PC-9 (cell line): ENCODE measurements at regions not wholly inside any gene's neighbourhood (a gene's known extent, or its start where the extent isn't known, plus 50 kb on each side); places are given as distances from the start of the nearest gene placed in this dataset.
"Not testable (repeated sequence)": the region's sequence is repeated elsewhere in the genome, so short reads cannot be mapped to it uniquely, and the experiment has no call there.

ENCODE experiments used
- EZH2 ChIP-seq: fragments of 200-600 bp; sonication (generic); IDR thresholded peaks from 2 replicates; pipeline ENCODE4 v1.8.0; 2017; ENCODE audit warnings: antibody characterized with exemption, low read depth
- TF ChIP-seq, protein P1 (sequence below): fragments of 200-600 bp; sonication (generic); conservative IDR thresholded peaks from 2 replicates; pipeline ENCODE4 v1.6.1; 2017; ENCODE audit warnings: mixed run types, antibody characterized with exemption, mild to moderate bottlenecking, moderate library complexity

DNA sequence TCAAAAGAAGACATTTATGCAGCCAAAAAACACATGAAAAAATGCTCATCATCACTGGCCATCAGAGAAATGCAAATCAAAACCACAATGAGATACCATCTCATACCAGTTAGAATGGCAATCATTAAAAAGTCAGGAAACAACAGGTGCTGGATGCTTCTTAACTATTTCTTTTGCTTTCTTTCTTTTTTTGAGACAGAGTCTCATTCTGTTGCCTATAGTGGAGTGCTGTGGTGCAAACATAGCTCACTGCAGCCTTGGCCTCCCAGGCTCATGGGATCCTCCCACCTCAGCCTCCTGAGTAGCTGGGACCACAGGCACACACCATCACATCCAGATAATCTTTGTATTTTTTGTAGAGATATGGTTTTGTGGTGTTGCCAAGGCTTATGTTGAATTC, 387.7 kb downstream of the RAP2B start:
- TF ChIP-seq, protein P1, sequence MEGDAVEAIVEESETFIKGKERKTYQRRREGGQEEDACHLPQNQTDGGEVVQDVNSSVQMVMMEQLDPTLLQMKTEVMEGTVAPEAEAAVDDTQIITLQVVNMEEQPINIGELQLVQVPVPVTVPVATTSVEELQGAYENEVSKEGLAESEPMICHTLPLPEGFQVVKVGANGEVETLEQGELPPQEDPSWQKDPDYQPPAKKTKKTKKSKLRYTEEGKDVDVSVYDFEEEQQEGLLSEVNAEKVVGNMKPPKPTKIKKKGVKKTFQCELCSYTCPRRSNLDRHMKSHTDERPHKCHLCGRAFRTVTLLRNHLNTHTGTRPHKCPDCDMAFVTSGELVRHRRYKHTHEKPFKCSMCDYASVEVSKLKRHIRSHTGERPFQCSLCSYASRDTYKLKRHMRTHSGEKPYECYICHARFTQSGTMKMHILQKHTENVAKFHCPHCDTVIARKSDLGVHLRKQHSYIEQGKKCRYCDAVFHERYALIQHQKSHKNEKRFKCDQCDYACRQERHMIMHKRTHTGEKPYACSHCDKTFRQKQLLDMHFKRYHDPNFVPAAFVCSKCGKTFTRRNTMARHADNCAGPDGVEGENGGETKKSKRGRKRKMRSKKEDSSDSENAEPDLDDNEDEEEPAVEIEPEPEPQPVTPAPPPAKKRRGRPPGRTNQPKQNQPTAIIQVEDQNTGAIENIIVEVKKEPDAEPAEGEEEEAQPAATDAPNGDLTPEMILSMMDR: not testable (repeated sequence)
- TF ChIP-seq EZH2: not testable (repeated sequence)
